ENCODE measurements at regions not wholly inside any gene's neighbourhood (a gene's known extent, or its start where the extent isn't known, plus 50 kb on each side); places are given as distances from the start of the nearest gene placed in this dataset.
A peak's percentile ranks its signal among the peaks of the same experiment; 100 is the strongest.

GRCh38 chr11:42802201-42802899, 509.4 kb upstream of the API5 start:
- H3K27me3 ChIP-seq (ENCODE audit: low read depth, low read length) = no peaks in the 10 kb centered on the region
- H3K27ac ChIP-seq (ENCODE audit: low read length) = no peak overlapping the region
- H3K4me3 ChIP-seq (ENCODE audit: low read length) = no peak overlapping the region
- peak overlapping the region; percentile 7; the same call in 1 of the 2 replicates for H3K4me2 ChIP-seq (ENCODE audit: low read length)
- H3K9ac ChIP-seq (ENCODE audit: low read length) = no peak overlapping the region
- no peaks in the 10 kb centered on the region for H3K79me2 ChIP-seq (ENCODE audit: low read length)
- no peak for TF ChIP-seq EZH2phosphoT487 (IDR thresholded peaks at IDR 0.05; ENCODE audit: low read depth)
- TF ChIP-seq CTCF (IDR thresholded peaks at IDR 0.05; ENCODE audit: low read depth, low read length) = no peak
- peaks cover 10% of the 10 kb centered on the region; the same call in 1 of the 2 replicates for H3K9me3 ChIP-seq (ENCODE audit: insufficient read depth, low read length)
- peaks cover 12% of the 10 kb centered on the region for H3K4me1 ChIP-seq (ENCODE audit: low read length)
- no peaks in the 10 kb centered on the region for H4K20me1 ChIP-seq (ENCODE audit: insufficient read depth, low read length)
- H3K36me3 ChIP-seq (replicated peaks; ENCODE audit: low read depth, low read length) = no peaks in the 10 kb centered on the region
- H2AFZ ChIP-seq (ENCODE audit: low read depth, low read length) = no peak overlapping the region

GRCh38 chr11:42806191-42806590, 505.6 kb upstream of the API5 start:
- no peak for TF ChIP-seq EZH2phosphoT487 (IDR thresholded peaks at IDR 0.05; ENCODE audit: low read depth)
- H3K27ac ChIP-seq (ENCODE audit: low read length) = no peak overlapping the region
- no peaks in the 10 kb centered on the region for H3K9me3 ChIP-seq (ENCODE audit: insufficient read depth, low read length)
- no peaks in the 10 kb centered on the region for H3K36me3 ChIP-seq (replicated peaks; ENCODE audit: low read depth, low read length)
- H2AFZ ChIP-seq (ENCODE audit: low read depth, low read length) = no peak overlapping the region
- H3K9ac ChIP-seq (ENCODE audit: low read length) = no peak overlapping the region
- H3K79me2 ChIP-seq (ENCODE audit: low read length) = no peaks in the 10 kb centered on the region
- peak overlapping the region; percentile 24 for H3K4me2 ChIP-seq (ENCODE audit: low read length)
- H3K4me1 ChIP-seq (ENCODE audit: low read length) = peaks cover 12% of the 10 kb centered on the region
- no peaks in the 10 kb centered on the region for H3K27me3 ChIP-seq (ENCODE audit: low read depth, low read length)
- no peaks in the 10 kb centered on the region for H4K20me1 ChIP-seq (ENCODE audit: insufficient read depth, low read length)
- H3K4me3 ChIP-seq (ENCODE audit: low read length) = no peak overlapping the region

GRCh38 chr11:42812361-42812760, 499.4 kb upstream of the API5 start:
- Histone ChIP-seq H3K4me3 (ENCODE audit: low read length) (no peak overlapping the region), H3K4me2 (ENCODE audit: low read length) (no peak overlapping the region), H2AFZ (ENCODE audit: low read depth, low read length) (no peak overlapping the region), H3K27ac (ENCODE audit: low read length) (no peak overlapping the region), H3K79me2 (ENCODE audit: low read length) (no peaks in the 10 kb centered on the region), H3K9me3 (ENCODE audit: insufficient read depth, low read length) (no peaks in the 10 kb centered on the region), H3K36me3 (replicated peaks; ENCODE audit: low read depth, low read length) (no peaks in the 10 kb centered on the region), H3K4me1 (ENCODE audit: low read length) (no peaks in the 10 kb centered on the region), H4K20me1 (ENCODE audit: insufficient read depth, low read length) (no peaks in the 10 kb centered on the region), H3K9ac (ENCODE audit: low read length) (no peak overlapping the region), H3K27me3 (ENCODE audit: low read depth, low read length) (no peaks in the 10 kb centered on the region)
- no peak for TF ChIP-seq CTCF (IDR thresholded peaks at IDR 0.05; ENCODE audit: low read depth, low read length)

GRCh38 chr11:42812960-42813359, 498.8 kb upstream of the API5 start:
- H3K79me2 ChIP-seq (ENCODE audit: low read length) = no peaks in the 10 kb centered on the region
- H4K20me1 ChIP-seq (ENCODE audit: insufficient read depth, low read length) = no peaks in the 10 kb centered on the region
- H3K9ac ChIP-seq (ENCODE audit: low read length) = no peak overlapping the region
- H2AFZ ChIP-seq (ENCODE audit: low read depth, low read length) = no peak overlapping the region
- H3K4me1 ChIP-seq (ENCODE audit: low read length) = no peaks in the 10 kb centered on the region
- H3K27ac ChIP-seq (ENCODE audit: low read length) = no peak overlapping the region
- H3K9me3 ChIP-seq (ENCODE audit: insufficient read depth, low read length) = no peaks in the 10 kb centered on the region
- H3K27me3 ChIP-seq (ENCODE audit: low read depth, low read length) = no peaks in the 10 kb centered on the region
- no peak overlapping the region for H3K4me2 ChIP-seq (ENCODE audit: low read length)
- H3K36me3 ChIP-seq (replicated peaks; ENCODE audit: low read depth, low read length) = no peaks in the 10 kb centered on the region
- no peak for TF ChIP-seq CTCF (IDR thresholded peaks at IDR 0.05; ENCODE audit: low read depth, low read length)
- TF ChIP-seq EZH2phosphoT487 (IDR thresholded peaks at IDR 0.05; ENCODE audit: low read depth) = no peak
- H3K4me3 ChIP-seq (ENCODE audit: low read length) = no peak overlapping the region

Data from OCI-LY3 (cell line).